ENCODE measurements at regions not wholly inside any gene's neighbourhood (a gene's known extent, or its start where the extent isn't known, plus 50 kb on each side); places are given as distances from the start of the nearest gene placed in this dataset.
"Not testable (repeated sequence)": the region's sequence is repeated elsewhere in the genome, so short reads cannot be mapped to it uniquely, and the experiment has no call there.

DNA sequence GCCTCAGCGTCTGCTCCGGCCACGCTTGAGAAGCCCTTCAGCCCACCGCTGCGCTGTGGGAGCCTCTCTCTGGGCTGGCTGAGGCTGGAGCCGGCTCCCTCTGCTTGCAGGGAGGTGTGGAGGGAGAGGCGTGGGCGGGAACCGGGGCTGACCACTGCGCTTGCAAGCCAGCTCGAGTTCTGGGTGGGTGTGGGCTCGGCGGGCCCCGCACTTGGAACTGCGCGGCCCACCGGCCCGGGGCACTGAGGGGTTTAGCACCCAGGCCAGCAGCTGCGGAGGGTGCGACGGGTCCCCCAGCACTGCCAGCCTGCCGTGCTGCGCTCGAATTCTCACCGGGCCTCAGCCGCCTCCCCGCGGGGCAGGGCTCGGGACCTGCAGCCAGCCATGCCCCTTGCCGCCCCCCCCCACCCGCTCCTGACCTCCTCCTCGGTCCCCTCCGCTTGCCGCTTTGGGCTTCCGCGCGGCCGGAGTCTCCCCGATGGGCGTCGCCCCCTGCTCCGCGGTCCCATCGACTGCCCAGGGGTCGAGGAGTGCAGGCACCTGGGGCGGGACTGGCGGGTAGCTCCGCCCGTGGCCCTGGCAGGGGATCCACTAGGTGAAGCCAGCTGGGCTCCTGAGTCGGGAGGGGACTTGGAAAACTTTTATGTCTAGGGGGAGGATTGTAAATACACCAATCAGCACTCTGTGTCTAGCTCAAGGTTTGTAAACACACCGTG lies 106.7 kb downstream of the RAP2B start:
- DNase-seq = no peak

DNA sequence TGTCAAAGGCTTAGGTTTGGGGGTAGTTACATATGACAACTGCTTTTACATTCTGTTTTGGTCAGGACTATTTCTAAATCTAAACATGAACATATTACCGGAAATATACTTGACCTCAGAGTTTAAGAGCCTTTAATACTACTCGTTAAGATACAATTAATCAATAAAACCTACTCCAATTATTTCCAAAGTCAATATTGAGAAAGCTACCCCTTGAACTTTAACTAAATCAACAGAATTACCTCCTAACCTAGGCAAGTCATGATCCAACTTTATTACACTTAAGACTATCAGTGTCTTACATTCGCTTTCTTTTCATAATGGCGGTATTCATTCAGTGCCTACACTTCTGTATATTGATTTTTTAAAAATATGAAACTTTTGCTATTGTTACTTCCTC lies 107.7 kb downstream of the RAP2B start:
- no peak for DNase-seq

- DNase-seq = no peak
These were observed 111.2 kb downstream of the RAP2B start for GRCh38 chr3:153273217-153273616.

DNA sequence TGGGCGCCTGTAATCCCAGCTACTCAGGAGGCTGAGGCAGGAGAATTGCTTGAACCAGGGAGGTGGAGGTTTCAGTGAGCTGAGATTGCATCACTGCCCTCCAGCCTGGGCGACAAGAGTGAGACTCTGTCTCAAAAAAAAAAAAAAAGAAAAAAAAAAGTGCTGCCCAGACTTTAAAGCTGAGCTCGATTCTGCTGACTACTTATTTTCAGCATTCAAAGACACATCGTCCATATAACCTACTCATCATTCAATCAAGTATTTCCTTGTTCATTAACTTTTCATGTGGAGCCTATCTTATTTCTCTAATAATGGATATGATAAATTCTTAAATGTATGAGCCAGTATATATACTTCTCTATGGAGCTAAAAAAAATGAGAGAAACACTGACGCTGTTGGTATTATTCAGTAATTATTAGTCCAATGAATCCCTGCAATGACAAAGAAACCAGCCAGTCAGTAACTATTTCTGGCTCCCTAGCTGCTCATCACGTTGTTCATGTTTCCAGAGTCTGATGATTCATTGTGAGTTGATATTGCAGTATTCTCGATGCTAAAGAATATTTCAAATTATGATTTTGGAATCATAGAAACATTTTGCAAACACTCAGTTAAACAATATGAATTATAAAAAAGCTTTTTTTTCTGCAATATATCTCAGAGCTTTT lies 111.9 kb downstream of the RAP2B start:
- no peak for DNase-seq

DNA sequence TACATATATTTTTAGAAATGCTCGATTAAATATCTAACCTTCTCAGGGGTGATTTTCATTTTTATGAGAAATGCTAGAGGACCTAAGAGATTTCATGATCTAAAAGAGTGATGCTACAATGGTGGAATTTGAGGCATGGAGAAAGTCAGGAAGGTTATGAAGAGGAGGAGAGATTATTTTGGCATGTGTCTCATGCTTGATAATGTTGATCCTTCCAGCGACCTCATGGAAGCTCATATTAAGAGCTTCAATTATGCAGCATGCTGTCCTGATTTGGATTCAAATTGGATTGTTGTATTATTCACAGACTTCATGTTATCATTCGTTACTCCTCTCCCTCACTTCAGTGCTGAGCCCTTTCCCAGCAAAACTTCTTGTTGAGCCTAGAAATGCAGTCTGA lies 112.5 kb downstream of the RAP2B start:
- no peak for DNase-seq

DNA sequence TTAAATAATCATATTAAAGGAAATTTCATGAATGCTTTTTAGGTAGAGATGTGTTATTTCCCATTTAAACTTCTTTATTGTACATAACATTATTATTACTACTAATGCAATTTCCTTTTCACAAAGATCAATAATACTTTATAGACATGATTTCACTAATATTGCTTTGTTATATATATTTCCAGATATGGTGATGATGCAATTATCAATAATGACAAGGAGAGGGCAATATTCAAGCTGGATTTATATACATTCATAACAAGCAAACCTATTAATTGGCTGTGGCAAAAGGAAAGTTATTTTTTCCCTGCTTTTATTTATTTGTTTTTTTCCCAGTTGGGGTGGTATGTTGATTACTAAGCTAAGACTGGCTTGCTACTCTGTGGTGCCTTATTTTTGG lies 113.5 kb downstream of the RAP2B start:
- DNase-seq = no peak

- no peak for DNase-seq
These were observed 115.0 kb downstream of the RAP2B start for GRCh38 chr3:153277029-153277428.

- DNase-seq = not testable (repeated sequence)
These were observed 119.4 kb downstream of the RAP2B start for GRCh38 chr3:153281236-153281997.

DNA sequence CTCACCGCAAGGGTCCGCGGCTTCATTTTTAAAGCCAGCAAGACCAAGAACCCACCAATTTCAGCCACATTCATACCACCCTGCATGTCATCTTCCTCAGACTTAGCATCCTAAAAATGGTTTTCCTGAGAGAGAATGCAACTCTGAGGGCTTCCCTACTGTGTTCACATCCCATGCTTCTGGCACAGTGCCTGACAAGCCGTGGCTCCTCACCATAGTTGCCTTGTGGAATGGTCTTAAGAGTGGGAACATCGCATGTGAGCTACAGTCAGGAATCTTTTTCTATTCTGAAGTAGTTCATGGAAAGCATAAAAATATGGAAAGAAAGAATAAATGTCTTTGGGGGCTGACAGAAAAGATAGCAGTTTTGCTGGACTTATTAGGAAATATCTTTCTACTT lies 120.3 kb downstream of the RAP2B start:
- no peak for DNase-seq

GRCh38 chr3:153284282-153284938 lies 122.4 kb downstream of the RAP2B start:
- peak in 12 of 51 donors; percentile 4 to 34 (median 16) for DNase-seq

DNA sequence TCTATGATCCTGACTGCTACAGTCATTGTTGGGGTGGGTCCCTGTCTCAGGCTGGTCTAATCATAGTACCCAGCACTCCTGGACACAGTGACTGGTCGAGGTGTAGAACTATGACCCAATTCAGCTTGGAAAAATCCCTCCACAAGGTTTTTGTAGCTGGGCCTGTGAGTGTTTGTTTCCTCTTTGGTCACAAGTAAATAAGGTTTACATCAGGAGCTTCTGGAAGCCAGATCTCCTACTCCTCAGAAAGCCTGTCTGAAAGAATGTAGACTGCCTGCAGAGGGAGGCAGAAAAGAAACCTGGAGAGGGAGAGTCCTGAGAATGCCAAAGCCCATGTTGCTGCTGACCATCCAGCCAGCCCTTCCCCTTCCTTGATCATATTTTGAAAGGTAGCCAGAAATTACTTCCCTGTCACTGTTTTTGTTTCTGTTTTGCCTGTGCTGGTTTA lies 123.2 kb downstream of the RAP2B start:
- DNase-seq = no peak

- DNase-seq = no peak
These were observed 124.0 kb downstream of the RAP2B start for GRCh38 chr3:153285982-153286381.

DNA sequence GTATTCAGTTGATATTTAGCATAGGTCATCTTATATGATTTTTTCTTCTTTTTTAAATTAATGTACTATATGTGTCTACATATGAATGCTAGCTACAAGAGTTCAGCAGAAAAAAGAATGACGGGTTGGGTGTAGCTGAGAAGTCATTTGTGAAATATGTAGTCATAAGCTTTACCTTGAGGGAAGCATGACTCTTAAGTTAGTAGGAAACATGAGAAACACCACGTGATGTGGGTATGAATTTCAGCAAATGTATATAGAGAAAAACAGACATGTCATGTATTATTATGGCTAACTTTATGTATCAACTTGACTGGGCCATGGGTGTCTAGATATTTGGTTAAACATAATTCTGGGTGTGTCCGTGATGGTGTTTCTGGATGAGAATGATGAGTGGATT lies 125.0 kb downstream of the RAP2B start:
- no peak for DNase-seq

DNA sequence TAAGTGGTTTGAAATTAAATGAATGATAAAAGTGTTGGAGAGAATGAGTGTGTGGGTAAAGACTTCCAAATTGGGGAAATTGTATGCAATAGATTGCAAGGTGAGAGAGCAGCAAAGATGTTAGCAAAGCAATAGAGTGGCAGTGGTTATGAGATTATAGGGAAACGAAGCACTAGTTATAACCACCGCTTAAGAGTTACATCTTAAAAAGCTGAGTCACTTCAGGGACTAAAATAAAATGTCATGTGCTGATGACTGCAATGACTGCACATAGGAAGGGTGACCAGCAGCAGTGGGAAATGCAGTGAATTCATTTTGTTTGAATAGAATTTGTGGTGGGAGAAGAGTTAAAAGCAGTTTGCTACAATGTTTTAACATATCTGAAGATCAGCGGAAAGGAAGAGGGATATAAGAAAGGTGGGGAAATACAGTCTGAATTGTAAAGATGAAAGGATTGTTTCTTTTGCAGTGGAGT lies 127.3 kb downstream of the RAP2B start:
- no peak for DNase-seq

DNA sequence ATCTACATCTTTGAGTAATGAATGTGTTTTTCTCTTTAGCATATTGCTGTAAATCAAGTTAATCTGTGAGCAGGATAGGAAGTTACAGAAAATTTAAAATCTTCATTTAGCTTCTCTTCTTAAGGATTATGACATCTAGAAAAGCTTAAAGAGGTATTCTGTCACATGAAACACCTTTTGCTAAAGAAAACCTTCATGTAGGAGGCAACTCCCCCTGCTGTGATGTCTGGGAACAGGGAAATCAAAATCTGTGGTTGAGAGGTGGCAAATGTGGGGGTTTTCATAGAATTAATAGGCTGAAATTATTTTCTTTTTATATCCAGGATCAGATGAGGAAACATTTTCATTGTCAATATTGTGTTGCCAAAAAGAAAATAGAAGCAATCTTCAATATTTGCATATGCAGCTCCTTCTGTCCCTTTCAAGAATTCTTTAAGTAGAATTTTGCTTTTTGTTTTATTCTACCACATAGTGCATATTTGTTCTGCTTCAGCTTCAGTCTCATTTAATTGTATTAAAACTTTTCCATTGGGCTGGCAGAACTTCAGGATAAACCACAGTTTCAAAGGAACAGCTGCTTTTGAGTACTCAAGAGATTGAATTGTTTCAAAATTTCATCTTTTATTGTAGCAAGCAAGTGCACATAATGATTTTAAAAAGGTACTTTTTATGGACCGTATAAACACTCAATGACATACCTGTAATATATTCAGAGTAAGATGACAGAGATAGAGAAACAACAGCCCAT lies 128.4 kb downstream of the RAP2B start:
- DNase-seq = no peak

GRCh38 chr3:153291059-153291685 lies 129.1 kb downstream of the RAP2B start:
- DNase-seq = no peak

- peak in 1 of 51 donors; percentile 20 for DNase-seq
These were observed 131.2 kb downstream of the RAP2B start for GRCh38 chr3:153293265-153293664.

- no peak for DNase-seq
These were observed 133.9 kb downstream of the RAP2B start for GRCh38 chr3:153295901-153296300.

- DNase-seq = no peak
These were observed 143.2 kb downstream of the RAP2B start for GRCh38 chr3:153305189-153305588.

GRCh38 chr3:153311541-153311940 lies 149.5 kb downstream of the RAP2B start:
- DNase-seq = no peak
